ENCODE measurements at regions not wholly inside any gene's neighbourhood (a gene's known extent, or its start where the extent isn't known, plus 50 kb on each side); places are given as distances from the start of the nearest gene placed in this dataset.

DNA sequence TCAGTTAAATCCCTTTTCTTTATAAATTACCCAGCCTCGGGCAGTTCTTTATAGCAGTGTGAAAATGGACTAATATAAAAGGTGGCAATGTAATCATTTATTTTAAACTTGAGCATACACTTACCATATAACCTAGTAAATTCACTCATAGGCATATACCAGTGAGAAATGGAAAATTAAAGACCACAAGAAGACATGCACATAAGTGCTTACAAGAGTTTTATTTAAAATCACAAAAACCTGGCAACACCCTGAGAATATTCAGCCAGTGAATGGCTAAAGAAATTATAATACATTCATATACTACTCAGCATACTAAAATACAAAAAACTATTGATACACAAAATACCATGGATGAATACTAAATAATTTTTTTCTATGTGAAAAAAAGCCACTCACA is 1017.5 kb upstream of the TMEM132C start:
- no peak overlapping the region for H3K9ac ChIP-seq (replicated peaks; ENCODE audit: extremely low read depth, insufficient read depth, low read length)
- CTCF ChIA-PET: no interaction called here
- no peak for FAIRE-seq

More for the DNA sequence above, 1017.5 kb upstream of the TMEM132C start:
- H3K27me3 ChIP-seq (ENCODE audit: control insufficient read depth in 2 of 2, insufficient read depth in 2 of 2, low read length in 2 of 2): no peaks in the 10 kb centered on the region
- no peaks in the 10 kb centered on the region for H4K20me1 ChIP-seq (replicated peaks; ENCODE audit: control insufficient read depth, extremely low read depth, insufficient read depth, low read length)
- intact Hi-C loops (cut with micrococcal nuclease): no loop called here
- no peaks in the 10 kb centered on the region for H3K79me2 ChIP-seq (ENCODE audit: control insufficient read depth, insufficient read depth, low read length)
- H3K4me2 ChIP-seq (ENCODE audit: insufficient read depth, low read length): no peak overlapping the region
- TF ChIP-seq, protein P1, sequence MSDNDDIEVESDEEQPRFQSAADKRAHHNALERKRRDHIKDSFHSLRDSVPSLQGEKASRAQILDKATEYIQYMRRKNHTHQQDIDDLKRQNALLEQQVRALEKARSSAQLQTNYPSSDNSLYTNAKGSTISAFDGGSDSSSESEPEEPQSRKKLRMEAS (IDR thresholded peaks at IDR 0.05; ENCODE audit: insufficient read depth, insufficient read length): no peak
- no peak for TF ChIP-seq POLR2AphosphoS5 (IDR thresholded peaks at IDR 0.05; ENCODE audit: insufficient read depth, low read depth, low read length)
- TF ChIP-seq MYC (IDR thresholded peaks at IDR 0.05; ENCODE audit: low read depth, low read length): no peak
- TF ChIP-seq, protein P2, sequence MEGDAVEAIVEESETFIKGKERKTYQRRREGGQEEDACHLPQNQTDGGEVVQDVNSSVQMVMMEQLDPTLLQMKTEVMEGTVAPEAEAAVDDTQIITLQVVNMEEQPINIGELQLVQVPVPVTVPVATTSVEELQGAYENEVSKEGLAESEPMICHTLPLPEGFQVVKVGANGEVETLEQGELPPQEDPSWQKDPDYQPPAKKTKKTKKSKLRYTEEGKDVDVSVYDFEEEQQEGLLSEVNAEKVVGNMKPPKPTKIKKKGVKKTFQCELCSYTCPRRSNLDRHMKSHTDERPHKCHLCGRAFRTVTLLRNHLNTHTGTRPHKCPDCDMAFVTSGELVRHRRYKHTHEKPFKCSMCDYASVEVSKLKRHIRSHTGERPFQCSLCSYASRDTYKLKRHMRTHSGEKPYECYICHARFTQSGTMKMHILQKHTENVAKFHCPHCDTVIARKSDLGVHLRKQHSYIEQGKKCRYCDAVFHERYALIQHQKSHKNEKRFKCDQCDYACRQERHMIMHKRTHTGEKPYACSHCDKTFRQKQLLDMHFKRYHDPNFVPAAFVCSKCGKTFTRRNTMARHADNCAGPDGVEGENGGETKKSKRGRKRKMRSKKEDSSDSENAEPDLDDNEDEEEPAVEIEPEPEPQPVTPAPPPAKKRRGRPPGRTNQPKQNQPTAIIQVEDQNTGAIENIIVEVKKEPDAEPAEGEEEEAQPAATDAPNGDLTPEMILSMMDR (IDR thresholded peaks at IDR 0.05; ENCODE audit: extremely low read depth in 1 of 2, insufficient read depth in 1 of 2, low read depth in 1 of 2, low read length in 2 of 2): no peak
- no peak for TF ChIP-seq JUN (IDR thresholded peaks at IDR 0.05; ENCODE audit: borderline replicate concordance, insufficient read depth, insufficient read length, low read depth)
- TF ChIP-seq GATA2 (IDR thresholded peaks at IDR 0.05; ENCODE audit: insufficient read depth, insufficient read length, low read depth, low read length): no peak
- no peak for TF ChIP-seq POLR2A (IDR thresholded peaks at IDR 0.05; ENCODE audit: low read depth, low read length)
- no peak for TF ChIP-seq EZH2 (IDR thresholded peaks at IDR 0.05; ENCODE audit: borderline replicate concordance, low read depth, low read length, severe bottlenecking)
- TF ChIP-seq FOS (IDR thresholded peaks at IDR 0.05; ENCODE audit: borderline replicate concordance, insufficient read depth, low read length): no peak
- no peak for DNase-seq (ENCODE audit: low read depth, low spot score)
- no peak overlapping the region for H3K27ac ChIP-seq (ENCODE audit: insufficient read depth, low read depth, low read length)
- H2AFZ ChIP-seq (ENCODE audit: low read depth, low read length): no peak overlapping the region
- dilution Hi-C loops (cut with MboI; ENCODE audit: extremely low pct_ligation_motif_present, low sequenced_read_pairs): no loop called here
- H3K9me1 ChIP-seq (replicated peaks; ENCODE audit: control insufficient read depth, extremely low read depth, insufficient read depth, low read length): no peaks in the 10 kb centered on the region
- no peak overlapping the region for H3K4me3 ChIP-seq (replicated peaks in 1 of 3; ENCODE audit: insufficient read depth in 1 of 3, low read depth in 1 of 3, low read length in 3 of 3)
- H3K4me1 ChIP-seq (ENCODE audit: control insufficient read depth, extremely low read depth, insufficient read depth, low read length): no peaks in the 10 kb centered on the region
- H3K9me3 ChIP-seq (replicated peaks; ENCODE audit: control insufficient read depth, insufficient read depth, low read length): peaks cover 3% of the 10 kb centered on the region
- H3K36me3 ChIP-seq (ENCODE audit: control insufficient read depth in 2 of 2, extremely low read depth in 1 of 2, insufficient read depth in 2 of 2, low read length in 2 of 2): no peaks in the 10 kb centered on the region
- POLR2A ChIA-PET: no interaction called here
- BruUV-seq (replicated peaks): no TSS peak

Measured in endothelial cell of umbilical vein (primary cell).